GM21360 (cell line): ENCODE measurements at regions not wholly inside any gene's neighbourhood (a gene's known extent, or its start where the extent isn't known, plus 50 kb on each side); places are given as distances from the start of the nearest gene placed in this dataset.
"Not testable (repeated sequence)": the region's sequence is repeated elsewhere in the genome, so short reads cannot be mapped to it uniquely, and the experiment has no call there.

ENCODE experiments used
- ATAC-seq: cut with Tn5 transposase; IDR thresholded peaks from one replicate; pipeline ENCODE4 v1.9.1; 2021; ENCODE audit warnings: mild to moderate bottlenecking, moderate library complexity; ENCODE audit not compliant: unreplicated experiment

DNA sequence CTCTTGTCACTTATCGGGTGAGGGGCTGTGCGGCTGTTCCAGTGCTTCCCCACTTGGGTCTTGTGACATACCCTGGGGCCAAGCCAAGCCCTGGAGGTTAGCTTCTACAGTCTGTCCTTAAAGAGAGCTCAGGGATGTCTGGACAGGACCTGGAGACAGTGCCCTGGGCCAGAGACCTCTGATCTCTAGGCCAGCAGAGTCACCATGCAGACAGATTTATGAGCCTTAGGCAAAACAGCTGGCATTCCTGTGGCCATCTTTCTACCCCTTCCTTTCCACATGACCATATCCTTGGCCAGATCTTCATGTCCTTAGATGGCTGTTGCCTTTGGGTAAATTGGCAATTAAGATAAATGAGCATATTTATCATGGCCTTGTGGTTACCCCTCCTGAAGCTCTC is 678.6 kb downstream of the MAFB start:
- no peak for ATAC-seq

DNA sequence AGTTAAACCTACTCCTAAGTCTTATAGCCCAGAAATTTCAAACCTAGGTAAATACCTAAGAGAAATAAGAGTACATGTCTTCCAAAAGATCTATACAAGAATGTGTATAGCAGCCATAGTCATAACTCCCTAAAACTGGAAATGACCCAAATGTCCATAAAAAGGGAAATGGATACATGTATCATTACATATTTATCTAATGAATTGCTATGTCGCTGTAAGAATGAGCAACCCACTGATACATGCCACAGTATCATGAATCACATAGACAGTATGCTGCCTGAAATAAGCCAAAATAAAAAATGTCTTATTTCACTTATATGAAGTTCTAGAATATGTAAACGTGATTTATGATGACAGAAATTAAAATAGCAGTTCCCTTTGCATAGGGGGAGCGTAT is 679.5 kb downstream of the MAFB start:
- ATAC-seq, result no peak

DNA sequence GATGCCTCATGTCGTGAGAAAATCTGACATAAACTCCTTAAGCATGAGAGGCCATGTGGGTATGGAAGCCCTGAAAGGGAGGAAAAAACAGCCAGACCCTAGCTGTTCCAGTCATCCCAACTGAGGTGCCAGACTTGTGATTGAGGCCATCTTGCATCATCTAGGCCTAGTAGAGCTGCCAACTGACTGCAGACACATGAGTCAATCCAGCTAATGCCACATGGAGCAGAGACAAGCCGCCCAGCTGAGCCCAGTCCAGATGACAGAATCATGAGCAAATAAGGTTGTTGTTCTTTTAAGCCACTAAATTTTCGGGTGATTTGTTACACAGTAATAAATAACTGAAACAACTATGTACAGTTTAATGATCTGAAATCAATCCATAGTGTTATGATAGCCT is 680.9 kb downstream of the MAFB start:
- no peak for ATAC-seq

DNA sequence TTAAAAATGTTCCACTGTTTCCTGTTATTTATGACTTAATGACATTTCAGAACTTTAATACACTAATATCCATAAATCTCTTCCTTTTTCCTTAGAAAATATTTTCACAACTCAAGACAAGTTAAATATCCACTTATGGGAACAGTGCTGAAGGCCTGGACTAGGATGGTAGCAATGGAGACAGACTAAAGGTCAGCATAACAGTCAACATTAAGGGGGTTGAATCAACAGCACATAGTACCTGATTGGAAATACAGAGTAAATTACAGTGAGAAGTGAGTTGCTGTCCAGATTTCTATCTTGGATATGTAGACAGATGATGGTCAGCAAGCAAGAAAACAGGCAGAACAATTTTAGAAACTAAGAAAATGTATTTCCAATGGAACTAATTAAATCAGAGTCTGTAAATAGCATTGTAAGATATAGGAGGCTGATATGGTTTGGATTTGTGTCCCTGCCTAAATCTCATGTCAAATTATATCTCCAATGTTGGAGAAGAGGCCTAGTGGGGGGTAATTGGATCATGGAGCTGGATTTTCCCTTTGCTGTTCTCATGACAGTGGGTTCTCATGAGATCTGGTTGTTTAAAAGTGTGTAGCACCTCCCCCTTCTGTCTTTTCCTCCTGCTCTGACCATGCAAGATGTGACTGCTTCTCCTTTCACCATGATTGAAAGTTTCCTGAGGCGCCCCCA is 682.7 kb downstream of the MAFB start:
- ATAC-seq, result no peak

DNA sequence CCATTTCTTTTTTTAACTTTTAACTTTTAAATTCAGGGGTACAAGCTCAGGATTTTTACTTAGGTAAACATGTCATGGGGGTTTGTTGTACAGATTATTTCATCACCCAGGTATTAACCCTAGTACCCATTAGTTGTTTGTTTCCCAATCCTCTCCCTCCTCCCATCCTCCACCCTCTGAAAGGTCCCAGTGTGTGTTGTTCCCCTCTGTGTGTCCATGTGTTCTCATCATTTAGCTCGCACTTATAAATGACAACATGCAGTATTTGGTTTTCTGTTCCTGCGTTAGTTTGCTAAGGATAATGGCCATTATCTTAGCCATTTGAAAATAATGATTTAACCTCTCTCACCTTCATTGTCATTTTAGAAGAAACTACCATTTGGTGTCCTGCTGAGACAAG is 684.9 kb downstream of the MAFB start:
- ATAC-seq, result not testable (repeated sequence)

DNA sequence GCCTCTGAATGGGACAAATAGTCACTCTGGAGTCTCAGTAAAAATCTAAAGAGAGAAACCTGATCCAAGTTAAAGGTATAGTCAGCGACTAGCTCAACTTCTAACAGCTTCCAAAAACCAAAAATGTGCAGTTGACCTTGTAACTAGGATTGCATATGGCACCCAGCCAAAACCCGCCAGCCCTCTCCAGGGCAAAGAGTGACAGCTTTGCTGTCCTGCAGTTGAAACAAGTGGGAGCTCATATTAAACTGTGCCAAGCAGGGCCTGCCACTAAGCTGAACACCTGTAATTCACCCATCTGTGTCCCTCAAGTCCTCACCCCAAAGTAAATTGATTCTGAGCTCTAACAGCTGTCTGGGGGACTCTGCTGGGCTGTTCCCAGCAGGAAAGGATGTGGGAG is 695.3 kb downstream of the MAFB start:
- ATAC-seq, result no peak

DNA sequence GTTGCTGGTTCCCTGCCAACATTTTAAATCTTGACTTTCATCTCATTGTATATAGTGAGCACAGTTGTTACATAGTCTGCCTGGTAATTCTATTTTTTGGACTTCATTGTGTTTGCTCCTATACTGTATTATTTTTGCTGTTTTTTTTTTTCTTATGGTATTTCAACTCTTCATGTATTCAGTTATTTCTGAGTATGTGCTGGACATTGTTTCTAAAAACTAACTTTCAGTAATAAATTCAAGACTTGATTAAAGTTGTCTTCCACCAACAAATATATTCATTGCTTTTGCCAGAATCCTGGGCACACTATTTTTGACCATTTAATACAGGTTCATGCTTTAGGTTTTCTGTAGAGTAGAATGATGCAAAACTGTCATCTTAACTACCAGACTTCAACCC is 698.3 kb downstream of the MAFB start:
- ATAC-seq, result no peak

DNA sequence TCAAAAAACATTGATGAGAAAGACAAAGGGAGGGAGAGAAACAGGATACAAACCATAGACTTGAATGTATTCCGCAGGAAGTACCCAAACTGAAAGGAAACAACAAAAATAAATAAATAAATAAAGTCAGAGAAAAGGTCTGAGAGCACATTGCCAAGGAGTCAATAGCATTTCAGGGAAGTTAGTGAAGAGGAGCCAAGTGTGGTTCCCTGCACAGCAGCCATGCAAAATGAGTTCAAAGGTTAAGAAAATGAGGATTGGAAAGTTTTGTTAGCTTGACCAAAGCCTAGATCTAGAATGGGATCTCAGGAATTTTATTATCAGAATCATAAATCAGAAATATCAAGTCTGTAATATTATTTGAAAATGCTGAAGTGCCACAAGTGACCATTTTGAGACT is 700.0 kb downstream of the MAFB start:
- no peak for ATAC-seq

DNA sequence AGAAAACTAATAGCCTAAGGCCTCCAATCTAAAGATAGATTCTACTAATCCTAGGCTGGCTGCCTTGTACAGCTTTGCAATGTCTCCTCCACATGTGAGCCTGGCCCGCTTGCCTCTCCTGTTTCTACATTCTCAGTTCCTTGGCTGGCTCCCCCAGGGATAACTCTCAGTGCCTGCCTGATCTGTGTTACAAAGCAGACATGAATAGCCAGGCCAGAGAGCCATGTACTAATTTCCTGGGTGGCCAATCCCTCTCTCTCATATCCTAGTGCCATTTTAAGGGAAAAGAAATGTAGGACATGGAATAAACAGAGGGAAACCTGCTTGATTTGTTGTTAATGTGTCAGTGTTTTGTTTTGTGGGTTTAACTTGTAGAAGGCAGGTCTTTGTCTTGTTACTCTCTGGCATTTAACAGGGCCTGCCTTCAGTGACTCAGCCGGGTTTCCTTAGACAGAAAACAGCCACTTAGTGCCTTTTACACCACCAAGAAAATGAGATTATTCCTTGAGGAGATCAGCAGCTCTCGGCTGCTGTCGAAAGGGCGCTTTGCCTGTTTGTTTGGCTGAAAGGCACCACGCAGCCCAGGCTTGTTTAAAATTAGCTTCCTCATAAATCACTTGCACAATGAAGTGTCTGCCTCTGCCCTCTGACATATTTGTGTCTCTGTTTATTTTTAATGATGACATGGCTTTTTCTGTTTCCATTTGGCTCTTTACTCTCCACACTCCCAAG is 702.7 kb downstream of the MAFB start:
- ATAC-seq, result no peak

DNA sequence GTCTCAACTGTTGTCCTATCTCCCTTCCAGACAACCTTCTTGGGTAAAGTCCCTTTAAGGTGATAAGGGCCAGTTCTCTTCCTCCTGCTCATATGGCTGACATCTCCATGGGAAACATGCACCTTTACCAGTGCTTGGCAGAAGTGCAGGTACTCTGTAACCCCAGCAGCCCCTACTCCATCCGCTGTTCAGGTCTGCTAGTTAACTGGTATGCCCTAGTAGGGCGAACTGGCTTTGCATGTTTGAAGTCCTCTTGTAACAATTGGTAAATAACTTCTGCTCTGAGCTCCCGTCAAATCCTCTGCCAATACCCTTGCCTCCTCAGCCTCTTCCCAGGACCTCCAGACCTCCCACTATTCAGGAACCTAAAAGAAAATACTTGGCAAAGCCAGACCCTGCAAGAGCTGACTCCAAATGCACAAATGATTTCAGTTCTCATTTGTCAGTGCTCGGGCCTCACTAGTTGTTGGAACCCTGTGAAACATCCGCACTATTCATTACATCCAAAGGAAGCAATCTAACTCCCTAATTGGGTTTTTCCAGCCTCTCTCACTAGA is 703.7 kb downstream of the MAFB start:
- ATAC-seq, result no peak

DNA sequence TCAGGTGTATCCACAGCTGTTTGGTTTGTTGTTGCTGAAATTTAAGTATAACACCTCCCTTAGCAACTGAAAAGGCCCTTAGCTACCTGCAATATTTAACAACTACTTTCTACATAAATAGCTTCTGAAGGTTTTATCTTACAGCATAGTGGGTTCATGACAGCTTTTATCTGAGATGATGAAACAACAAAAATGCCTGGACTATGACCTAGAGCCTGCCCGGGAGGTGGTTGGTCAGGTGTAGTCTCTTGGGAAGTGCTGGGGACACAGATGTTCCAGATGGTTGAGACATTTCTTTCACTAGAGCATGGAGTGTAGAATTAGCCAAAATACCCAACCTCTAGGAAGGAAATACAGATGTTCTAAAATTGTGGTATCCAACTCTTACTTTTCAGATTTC is 705.4 kb downstream of the MAFB start:
- ATAC-seq, result no peak

DNA sequence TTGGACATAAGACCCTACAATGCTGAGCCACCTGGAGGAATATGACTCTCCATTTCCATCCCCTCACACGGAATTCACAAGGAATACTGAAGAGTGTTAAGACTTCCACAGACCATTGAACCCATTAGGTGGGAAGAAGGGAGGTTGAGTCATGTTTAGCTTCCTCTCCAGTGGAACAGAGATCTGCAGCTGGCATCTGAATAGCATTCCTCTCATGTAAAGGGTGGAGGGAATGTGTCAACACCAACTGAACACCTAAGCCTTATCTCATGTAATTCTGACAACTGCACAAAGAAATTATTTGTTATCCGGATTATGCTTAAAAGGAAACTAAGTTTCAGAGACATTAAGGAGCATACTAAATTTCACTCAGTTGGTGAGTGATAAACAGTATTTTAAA is 705.9 kb downstream of the MAFB start:
- no peak for ATAC-seq

DNA sequence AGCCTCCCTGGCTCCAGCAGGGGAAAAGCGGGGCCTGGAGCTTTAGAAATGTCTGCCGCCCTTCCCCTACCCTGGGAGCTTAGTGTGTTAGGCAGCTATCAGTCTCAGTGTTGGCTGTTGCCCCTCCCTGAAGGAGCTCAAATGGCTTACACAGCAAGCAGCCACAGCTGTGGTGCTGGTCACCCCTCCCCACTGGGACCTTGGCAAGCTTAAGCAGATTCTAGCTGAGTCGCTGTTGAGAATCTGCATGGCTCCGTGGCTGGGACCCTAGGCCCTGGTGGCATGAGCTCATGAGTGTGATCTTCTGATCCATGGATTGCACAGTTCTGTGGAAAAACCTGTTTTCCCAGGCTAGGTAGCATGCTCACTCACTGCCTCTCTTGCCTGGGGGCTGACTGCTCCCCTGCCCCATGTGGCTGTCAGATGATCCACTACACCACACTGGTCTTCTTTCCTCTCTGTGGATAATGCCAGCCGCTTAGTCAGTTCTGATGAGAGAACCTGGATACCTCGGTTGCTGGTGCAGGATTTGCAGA is 714.0 kb downstream of the MAFB start:
- ATAC-seq, result no peak

DNA sequence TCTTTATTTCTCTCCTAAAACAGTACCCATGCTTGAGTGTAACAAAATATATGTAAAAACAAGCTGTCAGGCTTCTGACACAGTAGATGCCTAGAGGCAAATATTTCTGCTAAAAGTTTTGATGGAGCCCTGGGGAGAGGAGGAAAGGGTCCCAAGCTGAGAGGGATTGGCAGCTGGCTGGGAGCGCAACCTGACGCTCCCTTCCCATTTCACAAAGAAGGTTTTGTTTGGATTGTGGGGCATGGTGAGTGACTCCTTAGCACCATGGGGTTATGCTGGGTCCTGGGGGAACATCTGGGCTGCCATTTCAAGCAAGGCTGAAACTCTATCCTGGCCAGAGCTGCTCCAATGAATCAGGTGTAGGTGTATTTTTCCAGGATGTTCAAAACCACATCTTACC is 720.5 kb downstream of the MAFB start:
- no peak for ATAC-seq

DNA sequence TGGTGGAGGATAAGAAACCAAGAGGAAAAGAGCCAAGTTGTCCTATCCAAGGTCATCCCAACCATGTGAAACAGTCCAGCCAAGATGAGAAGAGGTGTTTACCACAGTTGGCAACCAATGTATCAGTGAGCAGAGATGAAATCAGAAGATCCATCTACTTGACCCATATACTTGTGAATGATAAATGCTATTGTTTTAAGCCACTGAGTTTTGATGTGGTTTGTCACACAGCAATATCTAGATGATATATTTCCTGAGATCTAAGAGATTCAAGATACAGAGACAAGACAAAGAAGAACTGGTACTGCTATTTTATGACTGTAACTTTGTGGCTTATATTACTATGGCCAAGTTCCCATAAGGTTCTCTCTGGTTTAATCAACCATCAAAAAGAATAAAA is 721.2 kb downstream of the MAFB start:
- no peak for ATAC-seq

DNA sequence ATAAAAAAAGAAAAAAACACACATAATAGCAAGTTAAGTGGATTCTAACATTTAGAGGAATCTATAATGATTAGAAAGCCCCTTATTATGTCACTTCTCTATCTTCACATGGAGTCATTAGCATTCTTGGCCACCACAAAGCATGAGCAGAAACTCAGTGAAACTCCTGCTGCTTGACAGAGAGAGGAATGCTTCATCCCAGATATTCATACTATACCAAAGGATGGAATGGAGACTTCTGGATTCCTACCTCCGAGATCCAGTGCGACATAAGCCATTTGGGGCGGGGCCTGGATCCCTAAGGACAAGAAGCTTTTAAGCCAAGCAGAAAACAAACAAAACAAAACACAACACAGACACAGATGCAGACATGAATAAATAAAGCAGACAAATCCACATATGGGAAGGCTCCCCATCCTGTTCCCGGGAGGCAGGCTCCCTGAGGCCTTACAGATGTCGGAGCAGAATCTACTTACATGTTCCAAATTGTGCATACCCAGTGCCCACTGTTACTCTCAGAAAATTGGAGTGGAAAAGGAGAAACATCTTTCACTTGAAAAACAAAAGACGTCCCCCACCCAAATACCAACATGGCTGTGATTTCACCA is 727.3 kb downstream of the MAFB start:
- ATAC-seq, result no peak

DNA sequence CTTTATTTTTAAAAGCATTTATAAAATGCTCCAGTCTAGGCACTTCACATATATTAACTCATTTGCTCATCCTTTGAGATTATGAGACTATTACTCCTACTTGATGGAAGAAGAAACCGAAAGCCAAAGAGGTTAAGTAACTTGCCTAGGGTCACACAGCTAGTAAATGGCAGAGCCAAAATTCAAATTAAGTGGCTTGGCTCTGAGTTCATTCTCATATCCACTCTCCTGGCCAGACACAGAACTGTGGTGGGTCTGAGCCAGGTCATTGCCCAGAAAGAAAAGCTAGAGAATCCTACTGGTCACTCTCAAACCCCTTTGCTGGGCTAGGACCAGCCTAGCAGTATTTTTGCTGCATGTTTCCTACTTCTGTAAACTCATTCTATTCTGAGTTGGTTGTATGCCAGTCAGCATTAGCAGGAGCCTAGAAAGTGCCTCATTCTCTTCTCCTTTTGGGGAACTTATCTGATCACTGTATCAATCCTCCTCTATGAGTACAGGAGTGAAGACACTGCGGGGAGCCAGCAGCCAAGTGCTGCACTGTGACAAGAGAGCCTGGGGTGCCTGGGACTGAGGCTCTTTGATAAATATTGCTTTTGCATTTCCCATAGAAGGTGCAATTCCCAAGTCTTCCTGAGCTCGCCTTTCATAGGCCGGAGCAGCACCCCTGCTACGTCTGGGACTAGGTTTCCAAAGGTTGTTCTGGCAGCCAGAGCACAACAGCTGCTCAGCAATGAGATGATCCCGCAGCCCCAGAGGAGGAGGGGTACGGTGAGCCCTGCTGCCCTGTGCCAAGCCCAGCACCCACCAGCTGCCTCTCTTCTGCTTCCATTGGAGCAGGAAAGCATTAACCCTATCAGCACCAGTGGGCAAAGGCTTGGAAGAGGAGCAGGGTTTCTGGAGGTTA is 728.3 kb downstream of the MAFB start:
- ATAC-seq, result no peak

DNA sequence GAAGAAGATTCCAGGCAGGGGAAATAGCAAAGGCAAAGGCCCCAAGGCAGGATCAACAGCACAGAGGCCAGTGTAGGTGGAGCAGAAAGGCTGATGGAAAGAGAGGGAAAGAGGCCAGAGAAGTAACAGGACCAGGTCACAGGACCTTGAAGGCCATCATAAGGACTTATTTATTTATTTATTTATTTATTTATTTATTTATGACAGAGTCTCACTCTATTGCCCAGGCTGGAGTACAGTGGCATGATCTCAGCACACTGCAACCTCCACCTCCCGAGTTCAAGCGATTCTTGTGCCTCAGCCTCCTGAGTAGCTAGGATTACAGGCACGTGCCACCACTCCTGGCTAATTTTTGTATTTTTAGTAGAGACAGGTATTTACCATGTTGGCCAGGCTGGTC is 731.1 kb downstream of the MAFB start:
- not testable (repeated sequence) for ATAC-seq

DNA sequence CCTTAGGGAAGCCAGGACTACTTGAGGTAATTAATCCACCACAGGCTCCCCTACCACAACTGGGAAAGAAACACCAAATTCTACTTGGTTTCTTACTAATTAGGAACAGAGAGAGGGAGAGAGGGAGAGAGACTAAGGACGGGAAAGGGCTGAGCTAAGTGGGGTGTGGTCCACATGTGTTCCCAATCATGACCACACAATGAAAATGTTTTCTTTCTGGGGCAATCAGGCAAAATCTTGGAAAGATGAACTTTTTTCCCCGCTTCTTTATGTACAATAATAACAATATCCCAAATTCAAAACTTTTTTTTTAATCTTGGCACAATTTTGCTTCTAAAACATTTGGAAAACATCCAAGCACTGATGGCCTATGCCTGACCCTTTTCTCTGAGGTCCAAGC is 734.4 kb downstream of the MAFB start:
- ATAC-seq, result no peak

DNA sequence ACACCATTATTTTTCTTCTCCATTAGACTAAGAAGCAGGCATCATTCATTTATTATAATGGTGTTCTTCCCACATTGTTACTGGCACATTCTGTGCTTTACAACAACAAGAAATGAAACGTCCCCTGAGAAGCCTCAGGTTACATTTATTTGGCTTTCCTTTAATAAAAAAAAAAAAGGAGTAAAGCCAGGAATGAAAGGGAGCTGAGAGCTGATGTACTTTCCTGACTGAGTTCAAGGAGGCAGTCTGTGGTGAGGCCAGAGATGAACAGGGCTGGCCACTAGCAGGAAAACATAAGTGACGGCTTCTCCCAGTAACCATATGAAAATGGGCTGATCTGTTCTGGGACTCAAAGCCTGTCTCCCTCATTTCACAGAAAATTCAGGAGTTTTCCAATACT is 742.1 kb downstream of the MAFB start:
- no peak for ATAC-seq
